Calu3 (cell line): ENCODE measurements at regions not wholly inside any gene's neighbourhood (a gene's known extent, or its start where the extent isn't known, plus 50 kb on each side); places are given as distances from the start of the nearest gene placed in this dataset.
A peak's percentile ranks its signal among the peaks of the same experiment; 100 is the strongest.

ENCODE experiments used
- BruUV-seq: library from RNA; stranded (reverse); fragments of 400-500 nt; replicated peaks from 2 replicates; lab custom pipeline; 2021; lab: Mats Ljungman, UMichigan
- CTCF ChIA-PET: fragments of 300-600 bp; sonication (Branson Sonifier 250); formaldehyde crosslinking; loops from one replicate; lab custom pipeline; 2022; ENCODE audit warnings: antibody characterized with exemption; lab: Charles Lee
- DNase-seq: peaks from one replicate; pipeline ENCODE4 v3.0.0; 2022
- H3K27ac Mint-ChIP-seq: one replicate; pipeline ENCODE4 v1.8.0; 2022; ENCODE audit warnings: mixed read lengths; ENCODE audit not compliant: unreplicated experiment
- H3K27me3 Mint-ChIP-seq: one replicate; pipeline ENCODE4 v1.8.0; 2022; ENCODE audit warnings: mixed read lengths; ENCODE audit not compliant: unreplicated experiment
- H3K36me3 Mint-ChIP-seq: one replicate; pipeline ENCODE4 v1.8.0; 2022; ENCODE audit warnings: mild to moderate bottlenecking, moderate library complexity, mixed read lengths; ENCODE audit not compliant: insufficient read depth, unreplicated experiment
- H3K4me1 Mint-ChIP-seq: one replicate; pipeline ENCODE4 v1.8.0; 2022; ENCODE audit warnings: mild to moderate bottlenecking, low read depth, mixed read lengths; ENCODE audit not compliant: unreplicated experiment
- H3K4me3 Mint-ChIP-seq: one replicate; pipeline ENCODE4 v1.8.0; 2022; ENCODE audit warnings: mild to moderate bottlenecking, low read depth, moderate library complexity, mixed read lengths; ENCODE audit not compliant: unreplicated experiment
- H3K9me3 Mint-ChIP-seq: one replicate; pipeline ENCODE4 v1.8.0; 2022; ENCODE audit warnings: low read depth, mixed read lengths; ENCODE audit not compliant: unreplicated experiment
- intact Hi-C: fragments of 100-400 bp; cut with micrococcal nuclease; formaldehyde crosslinking; loops from one replicate; pipeline ENCODE4 v1.10.0; 2022; ENCODE audit not compliant: unreplicated experiment
- TF ChIP-seq, protein P1 (sequence below): fragments of 200-600 bp; IDR thresholded peaks from one replicate; pipeline ENCODE4 v1.8.0; 2022; ENCODE audit warnings: antibody characterized with exemption; ENCODE audit not compliant: unreplicated experiment

GRCh38 chr7:82566752-82567151 lies 123.2 kb upstream of the CACNA2D1 start:
- TF ChIP-seq, protein P1, sequence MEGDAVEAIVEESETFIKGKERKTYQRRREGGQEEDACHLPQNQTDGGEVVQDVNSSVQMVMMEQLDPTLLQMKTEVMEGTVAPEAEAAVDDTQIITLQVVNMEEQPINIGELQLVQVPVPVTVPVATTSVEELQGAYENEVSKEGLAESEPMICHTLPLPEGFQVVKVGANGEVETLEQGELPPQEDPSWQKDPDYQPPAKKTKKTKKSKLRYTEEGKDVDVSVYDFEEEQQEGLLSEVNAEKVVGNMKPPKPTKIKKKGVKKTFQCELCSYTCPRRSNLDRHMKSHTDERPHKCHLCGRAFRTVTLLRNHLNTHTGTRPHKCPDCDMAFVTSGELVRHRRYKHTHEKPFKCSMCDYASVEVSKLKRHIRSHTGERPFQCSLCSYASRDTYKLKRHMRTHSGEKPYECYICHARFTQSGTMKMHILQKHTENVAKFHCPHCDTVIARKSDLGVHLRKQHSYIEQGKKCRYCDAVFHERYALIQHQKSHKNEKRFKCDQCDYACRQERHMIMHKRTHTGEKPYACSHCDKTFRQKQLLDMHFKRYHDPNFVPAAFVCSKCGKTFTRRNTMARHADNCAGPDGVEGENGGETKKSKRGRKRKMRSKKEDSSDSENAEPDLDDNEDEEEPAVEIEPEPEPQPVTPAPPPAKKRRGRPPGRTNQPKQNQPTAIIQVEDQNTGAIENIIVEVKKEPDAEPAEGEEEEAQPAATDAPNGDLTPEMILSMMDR = no peak
- CTCF ChIA-PET = no interaction called here
- no TSS peak for BruUV-seq
- no peaks in the 10 kb centered on the region for H3K27me3 Mint-ChIP-seq
- no peaks in the 10 kb centered on the region for H3K9me3 Mint-ChIP-seq
- DNase-seq = no peak
- intact Hi-C loops = no loop called here
- H3K36me3 Mint-ChIP-seq = no peaks in the 10 kb centered on the region
- H3K4me3 Mint-ChIP-seq = no peak overlapping the region
- no peak overlapping the region for H3K27ac Mint-ChIP-seq
- peaks cover 11% of the 10 kb centered on the region for H3K4me1 Mint-ChIP-seq

GRCh38 chr7:82562716-82563404 lies 119.3 kb upstream of the CACNA2D1 start:
- Mint-ChIP-seq H3K9me3 (no peaks in the 10 kb centered on the region), H3K36me3 (peaks cover 5% of the 10 kb centered on the region), H3K27ac (peak overlapping the region; percentile 39), H3K4me3 (no peak overlapping the region), H3K4me1 (peaks cover 11% of the 10 kb centered on the region), H3K27me3 (no peaks in the 10 kb centered on the region)
- intact Hi-C loops = no loop called here
- no peak for DNase-seq
- TF ChIP-seq, protein P1 = no peak
- CTCF ChIA-PET = no interaction called here
- BruUV-seq = no TSS peak

- intact Hi-C loops = no loop called here
- Mint-ChIP-seq H3K9me3 (no peaks in the 10 kb centered on the region), H3K27ac (peak overlapping the region; percentile 58), H3K36me3 (peaks cover 5% of the 10 kb centered on the region), H3K27me3 (no peaks in the 10 kb centered on the region), H3K4me1 (peaks cover 11% of the 10 kb centered on the region), H3K4me3 (peak overlapping the region; percentile 61)
- CTCF ChIA-PET = no interaction called here
- TF ChIP-seq, protein P1 = no peak
- peak; percentile 71 for DNase-seq
- no TSS peak for BruUV-seq
Measured at GRCh38 chr7:82559193-82559805, 115.7 kb upstream of the CACNA2D1 start.

DNA sequence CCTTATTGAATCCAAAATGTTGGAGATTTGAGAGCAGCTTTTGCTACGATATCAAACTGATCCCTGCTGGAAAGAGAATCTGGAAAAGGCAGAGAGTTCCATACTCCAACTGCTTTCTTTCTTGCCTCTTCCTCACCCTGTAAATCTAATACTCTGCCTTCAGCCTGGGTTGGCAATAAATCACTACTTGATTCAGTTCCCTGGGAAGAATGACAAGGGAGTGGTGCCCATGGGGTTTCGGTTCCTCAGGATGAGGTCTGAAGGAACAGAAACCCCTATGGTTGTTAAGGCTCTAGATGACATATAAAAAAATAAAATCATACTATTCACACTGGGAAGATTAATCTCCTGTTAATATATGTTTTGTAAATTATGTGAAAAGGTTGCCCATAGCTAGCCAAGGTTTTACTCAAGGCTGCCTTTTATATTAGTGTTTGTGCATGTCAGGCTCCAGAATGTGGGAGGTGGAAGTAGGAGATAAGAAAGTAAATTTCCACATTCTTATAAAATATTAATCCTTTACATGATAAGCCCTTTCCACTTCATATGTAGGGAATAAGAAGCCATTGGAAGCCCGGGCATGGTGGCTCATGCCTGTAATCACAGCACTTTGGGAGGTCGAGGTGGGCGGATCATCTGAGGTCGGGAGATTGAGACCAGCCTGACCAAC lies 106.2 kb upstream of the CACNA2D1 start:
- BruUV-seq = no TSS peak

More for the DNA sequence above, 106.2 kb upstream of the CACNA2D1 start:
- Mint-ChIP-seq H3K27ac (no peak overlapping the region), H3K27me3 (no peaks in the 10 kb centered on the region), H3K4me3 (no peak overlapping the region), H3K9me3 (peaks cover 2% of the 10 kb centered on the region), H3K36me3 (no peaks in the 10 kb centered on the region), H3K4me1 (peaks cover 17% of the 10 kb centered on the region)
- intact Hi-C loops = no loop called here
- CTCF ChIA-PET = no interaction called here
- TF ChIP-seq, protein P1 = no peak
- no peak for DNase-seq
